Esophagus muscularis mucosa (tissue), 4 donors: ENCODE measurements at regions not wholly inside any gene's neighbourhood (a gene's known extent, or its start where the extent isn't known, plus 50 kb on each side); places are given as distances from the start of the nearest gene placed in this dataset.

Source experiments
- DNase-seq: peaks from one replicate; pipeline ENCODE4 v3.0.0-alpha.2; 2017; ENCODE audit errors: extremely low spot score
- H3K27ac ChIP-seq, 4 donors: fragments of 200-600 bp; sonication (generic); replicated peaks in 1 of 4; 1 replicate in 3 of 4; 2 replicates in 1 of 4; pipeline ENCODE4 v1.5.1; 2016 to 2019; ENCODE audit warnings: mild to moderate bottlenecking in 1 of 4
- H3K27me3 ChIP-seq, 4 donors: fragments of 200-600 bp; sonication (generic); one replicate each; pipeline versions ENCODE4 v1.5.1 to v1.6.0; 2016 to 2019
- H3K36me3 ChIP-seq, 4 donors: fragments of 200-600 bp; sonication (generic); one replicate each; pipeline ENCODE4 v1.5.1; 2016 to 2019
- H3K4me1 ChIP-seq, 4 donors: fragments of 200-600 bp; sonication (generic); one replicate each; pipeline ENCODE4 v1.5.1; 2016 to 2019
- H3K4me3 ChIP-seq, 4 donors: fragments of 200-600 bp; sonication (generic); 1 replicate in 2 of 4; 2 replicates in 2 of 4; pipeline ENCODE4 v1.5.1; 2016 to 2019; ENCODE audit warnings: mild to moderate bottlenecking in 4 of 4, moderate library complexity in 1 of 4
- H3K9me3 ChIP-seq, 4 donors: fragments of 200-600 bp; sonication (generic); 1 replicate in 3 of 4; 2 replicates in 1 of 4; pipeline ENCODE4 v1.5.1; 2016 to 2019
- CTCF ChIP-seq, 3 experiments: fragments of 200-600 bp in 2 of 3; fragments of 450-650 bp in 1 of 3; sonication (generic) in 2 of 3; IDR thresholded peaks; one replicate each; pipeline ENCODE4 v1.5.1; 2017 to 2019; ENCODE audit warnings: antibody characterized with exemption in 3 of 3, mild to moderate bottlenecking in 2 of 3, moderate library complexity in 1 of 3
- EP300 ChIP-seq: sonication (generic); formaldehyde crosslinking; IDR thresholded peaks from one replicate; pipeline ENCODE4 v1.6.1; 2017; ENCODE audit warnings: antibody characterized with exemption
- POLR2A ChIP-seq: fragments of 450-650 bp; IDR thresholded peaks from one replicate; pipeline ENCODE4 v1.6.1; 2017; ENCODE audit warnings: antibody characterized with exemption, moderate library complexity, mild to moderate bottlenecking, low read depth
- POLR2AphosphoS5 ChIP-seq, 2 donors: sonication (generic); formaldehyde crosslinking; IDR thresholded peaks; one replicate each; pipeline ENCODE4 v1.6.1; 2017; ENCODE audit warnings: antibody characterized with exemption in 2 of 2
- WGBS: methylation state at CpG from one replicate; pipeline ENCODE4 v1.1.5; 2018; 5-methylcytosine and 5-hydroxymethylcytosine counted together
- intact Hi-C: fragments of 100-400 bp; cut with DNase I; formaldehyde crosslinking; loops from one replicate; pipeline ENCODE4 v1.15.1; 2023

DNA sequence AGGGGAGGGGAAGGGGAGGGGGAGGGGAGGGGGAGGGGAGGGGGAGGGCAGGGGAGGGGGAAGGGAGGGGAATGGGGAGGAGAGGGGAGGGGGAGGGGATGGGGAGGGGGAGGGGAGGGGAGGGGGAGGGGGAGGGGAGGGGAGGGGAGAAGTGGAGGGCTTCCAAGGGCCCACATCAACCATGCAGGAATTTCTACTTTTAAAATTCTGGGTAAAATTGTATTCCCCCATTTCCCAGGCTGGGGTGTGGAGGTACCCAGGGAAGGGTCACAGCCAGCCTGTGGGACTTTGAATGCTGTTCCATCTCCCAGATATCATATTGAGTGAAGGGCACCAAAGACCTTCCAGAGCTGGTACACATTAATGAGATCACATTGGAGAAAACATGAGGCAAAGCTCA lies 126.9 kb upstream of the ETS2 start:
- Histone ChIP-seq H3K27ac (no peak overlapping the region), H3K9me3 (no peaks in the 10 kb centered on the region)

DNA sequence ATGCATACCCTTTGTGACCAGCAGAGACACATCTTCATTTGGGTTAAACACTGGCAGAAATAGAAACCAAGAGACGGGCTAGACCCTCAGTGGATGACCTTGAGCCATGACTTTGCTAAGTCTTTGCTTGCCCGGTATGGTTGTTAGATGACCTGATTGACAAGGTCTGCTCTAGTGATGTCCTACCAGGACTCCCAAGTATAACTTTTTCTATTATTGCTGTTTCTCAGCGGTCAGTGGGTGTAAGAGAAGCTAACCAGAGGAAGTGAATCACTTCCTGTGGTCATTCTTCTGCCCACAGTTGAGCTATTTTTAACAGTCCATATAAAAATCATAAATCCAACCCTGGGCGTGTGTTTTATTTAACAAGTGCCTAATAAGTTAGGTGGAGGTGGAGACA lies 126.2 kb upstream of the ETS2 start:
- Histone ChIP-seq H3K4me3 (no peak overlapping the region), H3K27ac (no peak overlapping the region), H3K36me3 (no peaks in the 10 kb centered on the region), H3K4me1 (peaks cover 0 to 10% (median 4%) of the 10 kb centered on the region in 4 donors), H3K9me3 (no peaks in the 10 kb centered on the region), H3K27me3 (peaks cover 0 to 47% (median 2%) of the 10 kb centered on the region in 4 donors)
- WGBS = 46% methylated on average over 4 of the region's 4 CpGs
- intact Hi-C loops = no loop called here
- TF ChIP-seq POLR2AphosphoS5 (IDR thresholded peaks at IDR 0.05) (no peak), POLR2A (no peak), CTCF (IDR thresholded peaks at IDR 0.05) (no peak), EP300 (no peak)
- no peak for DNase-seq

More for the DNA sequence above, 126.9 kb upstream of the ETS2 start:
- H3K27me3 ChIP-seq = peaks cover 0 to 41% (median 2%) of the 10 kb centered on the region in 4 donors
- intact Hi-C loops = no loop called here
- peaks cover 0 to 10% (median 4%) of the 10 kb centered on the region in 4 donors for H3K4me1 ChIP-seq
- TF ChIP-seq EP300 (no peak), POLR2AphosphoS5 (IDR thresholded peaks at IDR 0.05) (no peak), CTCF (IDR thresholded peaks at IDR 0.05) (no peak), POLR2A (no peak)
- H3K36me3 ChIP-seq = no peaks in the 10 kb centered on the region
- DNase-seq = no peak
- H3K4me3 ChIP-seq = no peak overlapping the region

- 76% methylated on average over 3 of the region's 3 CpGs for WGBS
- Histone ChIP-seq H3K4me3 (no peak overlapping the region), H3K27ac (no peak overlapping the region), H3K36me3 (no peaks in the 10 kb centered on the region), H3K4me1 (peaks cover 0 to 10% (median 4%) of the 10 kb centered on the region in 4 donors), H3K9me3 (no peaks in the 10 kb centered on the region), H3K27me3 (peaks cover 0 to 50% (median 2%) of the 10 kb centered on the region in 4 donors)
- no peak for TF ChIP-seq CTCF (IDR thresholded peaks at IDR 0.05)
- TF ChIP-seq EP300 = no peak
- TF ChIP-seq POLR2AphosphoS5 (IDR thresholded peaks at IDR 0.05) = no peak
- TF ChIP-seq POLR2A = no peak
- DNase-seq = no peak
- intact Hi-C loops = no loop called here
Observed at GRCh38 chr21:38680401-38680800, 125.3 kb upstream of the ETS2 start.

GRCh38 chr21:38683222-38683621 lies 122.5 kb upstream of the ETS2 start:
- no peak overlapping the region for H3K4me3 ChIP-seq
- H3K27ac ChIP-seq = no peak overlapping the region
- peaks cover 0 to 10% (median 4%) of the 10 kb centered on the region in 4 donors for H3K4me1 ChIP-seq
- H3K36me3 ChIP-seq = no peaks in the 10 kb centered on the region
- peaks cover 0 to 30% (median 0%) of the 10 kb centered on the region in 4 donors for H3K27me3 ChIP-seq
- H3K9me3 ChIP-seq = no peaks in the 10 kb centered on the region
- WGBS = 76% methylated on average over 3 of the region's 4 CpGs
- TF ChIP-seq POLR2A (no peak), CTCF (IDR thresholded peaks at IDR 0.05) (no peak), POLR2AphosphoS5 (IDR thresholded peaks at IDR 0.05) (no peak), EP300 (no peak)
- no peak for DNase-seq
- intact Hi-C loops = no loop called here

GRCh38 chr21:38688068-38688467 lies 117.7 kb upstream of the ETS2 start:
- Histone ChIP-seq H3K27ac (no peak overlapping the region), H3K36me3 (no peaks in the 10 kb centered on the region), H3K4me3 (no peak overlapping the region), H3K9me3 (peaks cover 0 to 13% (median 3%) of the 10 kb centered on the region in 4 donors), H3K4me1 (no peaks in the 10 kb centered on the region), H3K27me3 (peaks cover 0 to 32% (median 0%) of the 10 kb centered on the region in 4 donors)
- TF ChIP-seq POLR2A (no peak), CTCF (IDR thresholded peaks at IDR 0.05) (no peak), POLR2AphosphoS5 (IDR thresholded peaks at IDR 0.05) (no peak), EP300 (no peak)
- DNase-seq = no peak
- 74% methylated on average over 5 of the region's 5 CpGs for WGBS
- intact Hi-C loops = no loop called here
